ENCODE measurements at regions not wholly inside any gene's neighbourhood (a gene's known extent, or its start where the extent isn't known, plus 50 kb on each side); places are given as distances from the start of the nearest gene placed in this dataset.

DNA sequence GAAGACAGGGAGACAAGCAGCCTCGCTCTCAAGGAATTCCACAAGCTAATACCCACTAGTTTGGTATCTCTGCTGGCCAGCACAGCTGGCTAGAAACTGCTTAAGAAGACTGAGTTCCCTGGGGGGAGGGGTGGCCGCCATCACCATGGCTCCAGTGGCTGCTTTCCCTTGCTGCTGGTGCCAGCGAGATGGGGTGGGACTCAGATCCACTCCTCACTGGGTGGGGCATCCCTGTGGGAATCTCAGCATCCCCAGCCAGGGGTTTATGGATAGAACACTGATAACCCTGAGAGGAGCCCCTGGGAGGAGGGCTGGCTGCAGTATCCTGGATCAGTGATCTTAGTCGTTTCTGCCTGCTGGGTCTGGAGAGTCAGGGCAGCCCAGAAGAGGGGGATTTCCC is 170.6 kb upstream of the MDGA2 start:
- Histone ChIP-seq H4K20me1 (ENCODE audit: control insufficient read depth, insufficient read depth, low read depth, low read length) (no peaks in the 10 kb centered on the region), H3K9me3 (ENCODE audit: control insufficient read depth, insufficient read depth, low read length) (no peaks in the 10 kb centered on the region), H3K27me3 (ENCODE audit: control insufficient read depth, low read length) (no peaks in the 10 kb centered on the region), H3K4me2 (ENCODE audit: low read length) (no peak overlapping the region), H3K9me2 (replicated peaks; ENCODE audit: control insufficient read depth, low read length) (no peaks in the 10 kb centered on the region), H3K36me3 (ENCODE audit: control insufficient read depth, low read length) (no peaks in the 10 kb centered on the region), H3K4me3 (ENCODE audit: low read length) (no peak overlapping the region), H3F3A (ENCODE audit: control insufficient read depth, insufficient read depth) (no peaks in the 10 kb centered on the region), H3K27ac (ENCODE audit: low read depth, low read length) (no peak overlapping the region), H3K4me1 (ENCODE audit: control insufficient read depth, low read length) (no peaks in the 10 kb centered on the region), H3K79me2 (ENCODE audit: control insufficient read depth, low read length) (no peaks in the 10 kb centered on the region)
- TF ChIP-seq EZH2phosphoT487 (IDR thresholded peaks at IDR 0.05; ENCODE audit: borderline replicate concordance, low read length): no peak
- TF ChIP-seq, protein P1, sequence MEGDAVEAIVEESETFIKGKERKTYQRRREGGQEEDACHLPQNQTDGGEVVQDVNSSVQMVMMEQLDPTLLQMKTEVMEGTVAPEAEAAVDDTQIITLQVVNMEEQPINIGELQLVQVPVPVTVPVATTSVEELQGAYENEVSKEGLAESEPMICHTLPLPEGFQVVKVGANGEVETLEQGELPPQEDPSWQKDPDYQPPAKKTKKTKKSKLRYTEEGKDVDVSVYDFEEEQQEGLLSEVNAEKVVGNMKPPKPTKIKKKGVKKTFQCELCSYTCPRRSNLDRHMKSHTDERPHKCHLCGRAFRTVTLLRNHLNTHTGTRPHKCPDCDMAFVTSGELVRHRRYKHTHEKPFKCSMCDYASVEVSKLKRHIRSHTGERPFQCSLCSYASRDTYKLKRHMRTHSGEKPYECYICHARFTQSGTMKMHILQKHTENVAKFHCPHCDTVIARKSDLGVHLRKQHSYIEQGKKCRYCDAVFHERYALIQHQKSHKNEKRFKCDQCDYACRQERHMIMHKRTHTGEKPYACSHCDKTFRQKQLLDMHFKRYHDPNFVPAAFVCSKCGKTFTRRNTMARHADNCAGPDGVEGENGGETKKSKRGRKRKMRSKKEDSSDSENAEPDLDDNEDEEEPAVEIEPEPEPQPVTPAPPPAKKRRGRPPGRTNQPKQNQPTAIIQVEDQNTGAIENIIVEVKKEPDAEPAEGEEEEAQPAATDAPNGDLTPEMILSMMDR (IDR thresholded peaks at IDR 0.05; ENCODE audit: low read depth, low read length, poor library complexity, severe bottlenecking): no peak

DNA sequence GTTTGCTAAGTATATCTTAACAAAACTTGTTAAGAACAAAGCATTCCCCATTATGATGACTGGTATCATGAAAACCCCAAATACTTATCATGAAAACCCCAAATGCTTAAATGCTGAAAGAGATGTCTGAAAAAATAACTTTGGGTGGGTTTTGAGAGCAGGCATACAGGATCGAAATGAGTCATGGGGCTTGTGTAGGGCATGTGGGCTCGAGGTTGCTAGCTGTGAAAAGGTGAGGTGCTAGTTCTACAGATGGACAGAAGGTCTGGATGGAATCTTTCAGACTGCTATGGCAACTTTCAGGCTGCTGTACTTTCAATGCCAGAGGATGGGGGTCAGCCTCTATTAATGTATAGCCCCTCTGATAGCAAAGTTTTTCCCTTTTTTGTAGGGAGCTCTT is 167.8 kb upstream of the MDGA2 start:
- H3K9me2 ChIP-seq (replicated peaks; ENCODE audit: control insufficient read depth, low read length): no peaks in the 10 kb centered on the region
- H3K4me3 ChIP-seq (ENCODE audit: low read length): no peak overlapping the region
- TF ChIP-seq, protein P1 (IDR thresholded peaks at IDR 0.05; ENCODE audit: low read depth, low read length, poor library complexity, severe bottlenecking): no peak
- TF ChIP-seq EZH2phosphoT487 (IDR thresholded peaks at IDR 0.05; ENCODE audit: borderline replicate concordance, low read length): no peak
- no peaks in the 10 kb centered on the region for H3K36me3 ChIP-seq (ENCODE audit: control insufficient read depth, low read length)
- no peaks in the 10 kb centered on the region for H3K27me3 ChIP-seq (ENCODE audit: control insufficient read depth, low read length)
- no peaks in the 10 kb centered on the region for H3K79me2 ChIP-seq (ENCODE audit: control insufficient read depth, low read length)
- no peaks in the 10 kb centered on the region for H4K20me1 ChIP-seq (ENCODE audit: control insufficient read depth, insufficient read depth, low read depth, low read length)
- H3K27ac ChIP-seq (ENCODE audit: low read depth, low read length): no peak overlapping the region
- H3K9me3 ChIP-seq (ENCODE audit: control insufficient read depth, insufficient read depth, low read length): no peaks in the 10 kb centered on the region
- H3K4me2 ChIP-seq (ENCODE audit: low read length): no peak overlapping the region
- H3F3A ChIP-seq (ENCODE audit: control insufficient read depth, insufficient read depth): no peaks in the 10 kb centered on the region
- H3K4me1 ChIP-seq (ENCODE audit: control insufficient read depth, low read length): no peaks in the 10 kb centered on the region

DNA sequence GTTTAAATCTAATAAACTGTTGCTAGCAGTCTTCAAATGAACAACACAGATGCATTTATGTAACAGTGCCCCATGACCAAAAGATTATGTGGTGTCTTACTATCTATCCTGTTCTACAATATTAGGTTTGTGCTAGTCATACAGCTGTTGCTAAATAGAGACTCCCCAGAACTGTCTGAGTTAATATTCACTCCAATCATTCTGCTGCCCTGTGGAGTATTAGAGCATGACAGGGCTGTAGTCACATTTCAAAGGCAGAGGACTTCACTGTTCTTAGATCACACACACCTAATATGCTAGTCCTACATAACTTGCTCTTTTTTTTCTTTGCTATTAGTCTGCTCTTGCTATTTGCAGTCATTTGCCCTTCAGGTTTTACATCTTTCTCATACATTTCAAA is 157.6 kb upstream of the MDGA2 start:
- TF ChIP-seq, protein P1 (IDR thresholded peaks at IDR 0.05; ENCODE audit: low read depth, low read length, poor library complexity, severe bottlenecking): no peak
- no peak for TF ChIP-seq EZH2phosphoT487 (IDR thresholded peaks at IDR 0.05; ENCODE audit: borderline replicate concordance, low read length)
- Histone ChIP-seq H3F3A (ENCODE audit: control insufficient read depth, insufficient read depth) (no peaks in the 10 kb centered on the region), H3K9me3 (ENCODE audit: control insufficient read depth, insufficient read depth, low read length) (peaks cover 4% of the 10 kb centered on the region; the same call in 1 of the 2 replicates), H3K9me2 (replicated peaks; ENCODE audit: control insufficient read depth, low read length) (no peaks in the 10 kb centered on the region), H3K27ac (ENCODE audit: low read depth, low read length) (no peak overlapping the region), H3K4me1 (ENCODE audit: control insufficient read depth, low read length) (no peaks in the 10 kb centered on the region), H3K4me3 (ENCODE audit: low read length) (no peak overlapping the region), H3K79me2 (ENCODE audit: control insufficient read depth, low read length) (no peaks in the 10 kb centered on the region), H3K36me3 (ENCODE audit: control insufficient read depth, low read length) (no peaks in the 10 kb centered on the region), H3K27me3 (ENCODE audit: control insufficient read depth, low read length) (no peaks in the 10 kb centered on the region), H4K20me1 (ENCODE audit: control insufficient read depth, insufficient read depth, low read depth, low read length) (no peaks in the 10 kb centered on the region), H3K4me2 (ENCODE audit: low read length) (no peak overlapping the region)

DNA sequence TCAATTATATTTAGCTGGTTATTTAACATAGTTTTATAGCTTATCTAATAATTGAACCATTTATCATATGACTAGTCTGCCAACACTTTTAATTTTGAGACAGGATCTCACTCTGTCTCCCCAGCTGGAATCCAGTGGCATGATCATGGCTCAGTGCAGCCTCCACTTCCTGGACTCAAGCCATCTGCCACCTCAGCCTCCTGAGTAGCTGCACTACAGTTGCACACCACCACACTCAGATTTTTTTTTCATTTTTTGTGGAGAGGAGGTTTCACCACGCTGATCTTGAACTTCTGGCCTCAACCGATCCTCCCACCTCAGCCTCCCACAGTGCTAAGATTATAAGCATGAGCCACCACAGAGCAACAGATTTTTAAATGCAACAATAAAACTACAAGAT is 151.4 kb upstream of the MDGA2 start:
- no peak overlapping the region for H3K4me3 ChIP-seq (ENCODE audit: low read length)
- H3K9me3 ChIP-seq (ENCODE audit: control insufficient read depth, insufficient read depth, low read length): no peaks in the 10 kb centered on the region
- no peaks in the 10 kb centered on the region for H3K79me2 ChIP-seq (ENCODE audit: control insufficient read depth, low read length)
- H3F3A ChIP-seq (ENCODE audit: control insufficient read depth, insufficient read depth): no peaks in the 10 kb centered on the region
- no peaks in the 10 kb centered on the region for H3K9me2 ChIP-seq (replicated peaks; ENCODE audit: control insufficient read depth, low read length)
- no peaks in the 10 kb centered on the region for H3K4me1 ChIP-seq (ENCODE audit: control insufficient read depth, low read length)
- no peaks in the 10 kb centered on the region for H3K36me3 ChIP-seq (ENCODE audit: control insufficient read depth, low read length)
- H4K20me1 ChIP-seq (ENCODE audit: control insufficient read depth, insufficient read depth, low read depth, low read length): no peaks in the 10 kb centered on the region
- H3K27ac ChIP-seq (ENCODE audit: low read depth, low read length): no peak overlapping the region
- H3K4me2 ChIP-seq (ENCODE audit: low read length): no peak overlapping the region
- TF ChIP-seq EZH2phosphoT487 (IDR thresholded peaks at IDR 0.05; ENCODE audit: borderline replicate concordance, low read length): no peak
- H3K27me3 ChIP-seq (ENCODE audit: control insufficient read depth, low read length): no peaks in the 10 kb centered on the region
